ENCODE measurements at regions not wholly inside any gene's neighbourhood (a gene's known extent, or its start where the extent isn't known, plus 50 kb on each side); places are given as distances from the start of the nearest gene placed in this dataset.

- DNase-seq (ENCODE audit: low spot score) = no peak
These were observed 84.3 kb downstream of the GATA6 start for GRCh38 chr18:22253676-22254075.

GRCh38 chr18:22253156-22253555 lies 83.8 kb downstream of the GATA6 start:
- no peak for DNase-seq (ENCODE audit: low spot score)

Data from germinal center (tissue), 1 donor.